ENCODE measurements at regions not wholly inside any gene's neighbourhood (a gene's known extent, or its start where the extent isn't known, plus 50 kb on each side); places are given as distances from the start of the nearest gene placed in this dataset.

GRCh38 chr20:60244373-60245146 lies 286.3 kb downstream of the CDH26 start:
- no peak for DNase-seq (ENCODE audit: low read depth)

- DNase-seq (ENCODE audit: low read depth), result no peak
Observed at GRCh38 chr20:60246751-60247150, 288.5 kb downstream of the CDH26 start.

GRCh38 chr20:60249436-60249835 lies 291.2 kb downstream of the CDH26 start:
- peak; percentile 85 for DNase-seq (ENCODE audit: low read depth)

GRCh38 chr20:60250251-60250650 lies 292.0 kb downstream of the CDH26 start:
- no peak for DNase-seq (ENCODE audit: low read depth)

GRCh38 chr20:60252866-60253265 lies 294.6 kb downstream of the CDH26 start:
- no peak for DNase-seq (ENCODE audit: low read depth)

- no peak for DNase-seq (ENCODE audit: low read depth)
Observed at GRCh38 chr20:60253471-60253870, 295.2 kb downstream of the CDH26 start.

- peak; percentile 18 for DNase-seq (ENCODE audit: low read depth)
Observed at GRCh38 chr20:60254901-60255411, 296.7 kb downstream of the CDH26 start.

GRCh38 chr20:60255415-60255814 lies 297.2 kb downstream of the CDH26 start:
- no peak for DNase-seq (ENCODE audit: low read depth)

GRCh38 chr20:60255866-60256265 lies 297.6 kb downstream of the CDH26 start:
- DNase-seq (ENCODE audit: low read depth), result no peak

GRCh38 chr20:60256811-60257210 lies 298.6 kb downstream of the CDH26 start:
- DNase-seq (ENCODE audit: low read depth), result no peak

GRCh38 chr20:60257671-60258070 lies 299.4 kb downstream of the CDH26 start:
- DNase-seq (ENCODE audit: low read depth), result no peak

GRCh38 chr20:60258255-60258863 lies 300.1 kb downstream of the CDH26 start:
- no peak for DNase-seq (ENCODE audit: low read depth)

- no peak for DNase-seq (ENCODE audit: low read depth)
Observed at GRCh38 chr20:60261333-60261732, 303.1 kb downstream of the CDH26 start.

GRCh38 chr20:60262967-60263603 lies 304.9 kb downstream of the CDH26 start:
- no peak for DNase-seq (ENCODE audit: low read depth)

- no peak for DNase-seq (ENCODE audit: low read depth)
Observed at GRCh38 chr20:60263725-60264709, 305.8 kb downstream of the CDH26 start.

GRCh38 chr20:60266177-60266823 lies 308.1 kb downstream of the CDH26 start:
- no peak for DNase-seq (ENCODE audit: low read depth)

GRCh38 chr20:60268491-60268890 lies 310.3 kb downstream of the CDH26 start:
- DNase-seq (ENCODE audit: low read depth), result no peak

- no peak for DNase-seq (ENCODE audit: low read depth)
Observed at GRCh38 chr20:60269573-60270162, 311.4 kb downstream of the CDH26 start.

- no peak for DNase-seq (ENCODE audit: low read depth)
Observed at GRCh38 chr20:60270341-60270740, 312.1 kb downstream of the CDH26 start.

GRCh38 chr20:60271597-60271996 lies 313.4 kb downstream of the CDH26 start:
- DNase-seq (ENCODE audit: low read depth), result no peak

- DNase-seq (ENCODE audit: low read depth), result no peak
Observed at GRCh38 chr20:60272790-60273189, 314.6 kb downstream of the CDH26 start.

Data from non-pigmented ciliary epithelial cell (primary cell).